ENCODE measurements at regions not wholly inside any gene's neighbourhood (a gene's known extent, or its start where the extent isn't known, plus 50 kb on each side); places are given as distances from the start of the nearest gene placed in this dataset.

- H3K4me3 ChIP-seq (replicated peaks in 1 of 3; ENCODE audit: low read depth in 2 of 3, low read length in 3 of 3) = no peak overlapping the region
- no peak overlapping the region for H3K27ac ChIP-seq (ENCODE audit: low read depth in 1 of 2, low read length in 2 of 2)
- H3K27ac Mint-ChIP-seq = peak overlapping the region in 1 of 7 donors; percentile 65
- intact Hi-C loops (cut with micrococcal nuclease) = no loop called here
- H3K9me3 ChIP-seq (replicated peaks in 1 of 2; ENCODE audit: control insufficient read depth in 1 of 2, insufficient read depth in 1 of 2, low read length in 2 of 2) = peaks cover 6 to 17% of the 10 kb centered on the region in 2 donors
- no peak for DNase-seq
- H3K4me1 ChIP-seq (ENCODE audit: control insufficient read depth in 1 of 2, insufficient read depth in 2 of 2, low read length in 2 of 2) = peaks cover 0 to under 1% of the 10 kb centered on the region in 2 donors
- H3K79me2 ChIP-seq (ENCODE audit: insufficient read depth, low read length) = no peaks in the 10 kb centered on the region
- H3K36me3 Mint-ChIP-seq = no peaks in the 10 kb centered on the region
- H3K4me1 Mint-ChIP-seq = peaks cover under 1% of the 10 kb centered on the region
- H3K4me2 ChIP-seq (replicated peaks; ENCODE audit: extremely low read depth, low read length, poor library complexity, severe bottlenecking) = no peak overlapping the region
- H4K20me1 ChIP-seq (ENCODE audit: insufficient read depth, low read length) = no peaks in the 10 kb centered on the region
- H3K27me3 ChIP-seq (ENCODE audit: control insufficient read depth in 2 of 2, insufficient read depth in 2 of 2, low read length in 2 of 2) = no peaks in the 10 kb centered on the region
- H3K4me3 Mint-ChIP-seq = no peak overlapping the region
- H2AFZ ChIP-seq (ENCODE audit: insufficient read depth, low read depth, low read length, poor library complexity, severe bottlenecking) = no peak overlapping the region
- no peak for TF ChIP-seq CTCF (IDR thresholded peaks at IDR 0.05)
- H3K27me3 Mint-ChIP-seq (ENCODE audit: low read depth in 3 of 3) = peaks cover 2 to 5% (median 4%) of the 10 kb centered on the region in 3 donors
- WGBS (ENCODE audit: insufficient coverage) = no CpG with 5 or more reads among the region's 3 CpGs
- no peaks in the 10 kb centered on the region for H3K36me3 ChIP-seq (replicated peaks in 1 of 2; ENCODE audit: control insufficient read depth in 1 of 2, insufficient read depth in 2 of 2, low read length in 2 of 2)
- no peak overlapping the region for H3K9ac ChIP-seq (ENCODE audit: insufficient read depth, low read length, poor library complexity, severe bottlenecking)
- H3K9me3 Mint-ChIP-seq = peaks cover 3 to 29% (median 19%) of the 10 kb centered on the region in 7 donors
Observed at GRCh38 chr16:24414534-24414933, 124.8 kb upstream of the RBBP6 start.

- Mint-ChIP-seq H3K9me3 (peaks cover 3 to 32% (median 18%) of the 10 kb centered on the region in 7 donors), H3K27ac (no peak overlapping the region), H3K4me1 (peaks cover 6% of the 10 kb centered on the region), H3K27me3 (ENCODE audit: low read depth in 3 of 3) (peaks cover 2 to 8% (median 4%) of the 10 kb centered on the region in 3 donors), H3K36me3 (no peaks in the 10 kb centered on the region), H3K4me3 (no peak overlapping the region)
- Histone ChIP-seq H3K36me3 (replicated peaks in 1 of 2; ENCODE audit: control insufficient read depth in 1 of 2, insufficient read depth in 2 of 2, low read length in 2 of 2) (no peaks in the 10 kb centered on the region), H3K4me1 (ENCODE audit: control insufficient read depth in 1 of 2, insufficient read depth in 2 of 2, low read length in 2 of 2) (peaks cover 5 to 6% of the 10 kb centered on the region in 2 donors), H3K27me3 (ENCODE audit: control insufficient read depth in 2 of 2, insufficient read depth in 2 of 2, low read length in 2 of 2) (no peaks in the 10 kb centered on the region), H3K4me3 (replicated peaks in 1 of 3; ENCODE audit: low read depth in 2 of 3, low read length in 3 of 3) (no peak overlapping the region), H3K79me2 (ENCODE audit: insufficient read depth, low read length) (no peaks in the 10 kb centered on the region), H3K9me3 (replicated peaks in 1 of 2; ENCODE audit: control insufficient read depth in 1 of 2, insufficient read depth in 1 of 2, low read length in 2 of 2) (peaks cover 6 to 17% of the 10 kb centered on the region in 2 donors), H3K9ac (ENCODE audit: insufficient read depth, low read length, poor library complexity, severe bottlenecking) (no peak overlapping the region), H3K4me2 (replicated peaks; ENCODE audit: extremely low read depth, low read length, poor library complexity, severe bottlenecking) (no peak overlapping the region), H2AFZ (ENCODE audit: insufficient read depth, low read depth, low read length, poor library complexity, severe bottlenecking) (no peak overlapping the region), H4K20me1 (ENCODE audit: insufficient read depth, low read length) (no peaks in the 10 kb centered on the region), H3K27ac (ENCODE audit: low read depth in 1 of 2, low read length in 2 of 2) (no peak overlapping the region)
- peak in 1 of 3 donors; percentile 10 for DNase-seq
- TF ChIP-seq CTCF (IDR thresholded peaks at IDR 0.05) = no peak
- intact Hi-C loops (cut with micrococcal nuclease) = no loop called here
- 0% methylated on average over 1 of the region's 3 CpGs for WGBS (ENCODE audit: insufficient coverage)
Observed at GRCh38 chr16:24418733-24419132, 120.6 kb upstream of the RBBP6 start.

Data from CD14-positive monocyte (primary cell).